Peyer's patch (tissue), 4 donors: ENCODE measurements at regions not wholly inside any gene's neighbourhood (a gene's known extent, or its start where the extent isn't known, plus 50 kb on each side); places are given as distances from the start of the nearest gene placed in this dataset.

Experiments used
- CTCF ChIP-seq, 6 experiments: fragments of 450-650 bp in 4 of 6; fragments of 200-600 bp in 2 of 6; sonication (generic) in 1 of 6; IDR thresholded peaks; one replicate each; pipeline ENCODE4 v1.5.1; 2017 to 2019; ENCODE audit warnings: antibody characterized with exemption in 6 of 6, mild to moderate bottlenecking in 3 of 6, moderate library complexity in 1 of 6
- POLR2A ChIP-seq, 2 donors: fragments of 450-650 bp; IDR thresholded peaks; one replicate each; pipeline ENCODE4 v1.5.1; 2017; ENCODE audit warnings: antibody characterized with exemption in 2 of 2, mild to moderate bottlenecking in 2 of 2, moderate library complexity in 2 of 2

GRCh38 chr6:3594201-3594600 lies 137.4 kb upstream of the SLC22A23 start:
- no peak for TF ChIP-seq CTCF (IDR thresholded peaks at IDR 0.05)
- TF ChIP-seq POLR2A (IDR thresholded peaks at IDR 0.05) = no peak
